Breast epithelium (tissue), 3 donors: ENCODE measurements at regions not wholly inside any gene's neighbourhood (a gene's known extent, or its start where the extent isn't known, plus 50 kb on each side); places are given as distances from the start of the nearest gene placed in this dataset.

Source experiments
- POLR2A ChIP-seq: fragments of 450-650 bp; IDR thresholded peaks from one replicate; pipeline ENCODE4 v1.6.1; 2016; ENCODE audit warnings: antibody characterized with exemption, mild to moderate bottlenecking, moderate library complexity
- POLR2AphosphoS5 ChIP-seq, 3 donors: sonication (generic); formaldehyde crosslinking; IDR thresholded peaks; one replicate each; pipeline ENCODE4 v1.6.1; 2017; ENCODE audit warnings: antibody characterized with exemption in 3 of 3
- TF ChIP-seq, protein P1 (sequence below), 3 donors: fragments of 450-650 bp; IDR thresholded peaks; one replicate each; pipeline ENCODE4 v1.5.1; 2016 to 2017; ENCODE audit warnings: antibody characterized with exemption in 3 of 3, mild to moderate bottlenecking in 3 of 3, moderate library complexity in 3 of 3

DNA sequence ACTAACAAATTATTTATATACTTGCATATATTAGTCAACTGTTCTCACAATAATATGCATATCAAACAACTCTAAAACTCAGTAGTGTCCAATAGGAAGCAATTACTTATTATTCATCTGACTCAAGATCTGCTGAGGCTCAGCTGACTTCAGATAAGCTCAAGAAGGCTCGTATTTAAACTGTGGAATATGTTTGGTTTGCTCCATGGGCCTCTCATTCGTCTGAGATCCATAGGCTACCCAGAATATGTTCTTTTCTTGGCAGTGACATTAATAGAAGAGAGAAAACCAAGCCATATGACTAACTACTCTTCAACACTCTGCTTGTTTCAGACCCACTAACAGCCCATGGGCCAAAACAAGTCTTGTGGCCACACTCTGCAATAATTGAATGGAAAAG lies 107.7 kb upstream of the MAP2 start:
- no peak for TF ChIP-seq POLR2A
- TF ChIP-seq, protein P1, sequence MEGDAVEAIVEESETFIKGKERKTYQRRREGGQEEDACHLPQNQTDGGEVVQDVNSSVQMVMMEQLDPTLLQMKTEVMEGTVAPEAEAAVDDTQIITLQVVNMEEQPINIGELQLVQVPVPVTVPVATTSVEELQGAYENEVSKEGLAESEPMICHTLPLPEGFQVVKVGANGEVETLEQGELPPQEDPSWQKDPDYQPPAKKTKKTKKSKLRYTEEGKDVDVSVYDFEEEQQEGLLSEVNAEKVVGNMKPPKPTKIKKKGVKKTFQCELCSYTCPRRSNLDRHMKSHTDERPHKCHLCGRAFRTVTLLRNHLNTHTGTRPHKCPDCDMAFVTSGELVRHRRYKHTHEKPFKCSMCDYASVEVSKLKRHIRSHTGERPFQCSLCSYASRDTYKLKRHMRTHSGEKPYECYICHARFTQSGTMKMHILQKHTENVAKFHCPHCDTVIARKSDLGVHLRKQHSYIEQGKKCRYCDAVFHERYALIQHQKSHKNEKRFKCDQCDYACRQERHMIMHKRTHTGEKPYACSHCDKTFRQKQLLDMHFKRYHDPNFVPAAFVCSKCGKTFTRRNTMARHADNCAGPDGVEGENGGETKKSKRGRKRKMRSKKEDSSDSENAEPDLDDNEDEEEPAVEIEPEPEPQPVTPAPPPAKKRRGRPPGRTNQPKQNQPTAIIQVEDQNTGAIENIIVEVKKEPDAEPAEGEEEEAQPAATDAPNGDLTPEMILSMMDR (IDR thresholded peaks at IDR 0.05) = no peak
- no peak for TF ChIP-seq POLR2AphosphoS5 (IDR thresholded peaks at IDR 0.05)
